Uterus (tissue), 2 donors: ENCODE measurements at regions not wholly inside any gene's neighbourhood (a gene's known extent, or its start where the extent isn't known, plus 50 kb on each side); places are given as distances from the start of the nearest gene placed in this dataset.

ENCODE experiments used
- POLR2A ChIP-seq, 2 donors: fragments of 450-650 bp; IDR thresholded peaks; one replicate each; pipeline ENCODE4 v1.6.1; 2016; ENCODE audit warnings: antibody characterized with exemption in 2 of 2, mild to moderate bottlenecking in 1 of 2, moderate library complexity in 1 of 2
- TF ChIP-seq, protein P1 (sequence below), 4 experiments: fragments of 200-600 bp in 2 of 4; fragments of 450-650 bp in 2 of 4; sonication (generic) in 2 of 4; IDR thresholded peaks; one replicate each; pipeline ENCODE4 v1.5.1; 2016 to 2019; ENCODE audit warnings: antibody characterized with exemption in 4 of 4, mild to moderate bottlenecking in 2 of 4, moderate library complexity in 1 of 4

DNA sequence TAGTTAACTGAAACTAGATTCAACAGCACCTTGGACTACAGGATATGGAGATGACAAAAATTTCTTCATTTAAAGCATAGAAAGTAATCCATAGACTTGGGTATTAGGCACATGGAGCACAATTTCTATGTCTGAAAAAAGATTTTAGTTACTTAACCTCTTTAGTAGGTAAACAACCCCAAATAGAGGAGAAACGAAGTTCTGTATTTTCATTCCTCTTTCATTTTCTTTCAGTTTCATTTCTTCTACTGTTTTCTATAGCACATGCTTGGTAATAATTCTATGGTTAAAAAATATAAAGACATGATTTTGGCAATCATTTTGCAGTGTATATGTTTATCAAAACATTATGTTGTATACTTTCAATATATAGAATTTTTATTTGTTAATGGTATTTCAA, 99.5 kb downstream of the CASP12 start:
- TF ChIP-seq, protein P1, sequence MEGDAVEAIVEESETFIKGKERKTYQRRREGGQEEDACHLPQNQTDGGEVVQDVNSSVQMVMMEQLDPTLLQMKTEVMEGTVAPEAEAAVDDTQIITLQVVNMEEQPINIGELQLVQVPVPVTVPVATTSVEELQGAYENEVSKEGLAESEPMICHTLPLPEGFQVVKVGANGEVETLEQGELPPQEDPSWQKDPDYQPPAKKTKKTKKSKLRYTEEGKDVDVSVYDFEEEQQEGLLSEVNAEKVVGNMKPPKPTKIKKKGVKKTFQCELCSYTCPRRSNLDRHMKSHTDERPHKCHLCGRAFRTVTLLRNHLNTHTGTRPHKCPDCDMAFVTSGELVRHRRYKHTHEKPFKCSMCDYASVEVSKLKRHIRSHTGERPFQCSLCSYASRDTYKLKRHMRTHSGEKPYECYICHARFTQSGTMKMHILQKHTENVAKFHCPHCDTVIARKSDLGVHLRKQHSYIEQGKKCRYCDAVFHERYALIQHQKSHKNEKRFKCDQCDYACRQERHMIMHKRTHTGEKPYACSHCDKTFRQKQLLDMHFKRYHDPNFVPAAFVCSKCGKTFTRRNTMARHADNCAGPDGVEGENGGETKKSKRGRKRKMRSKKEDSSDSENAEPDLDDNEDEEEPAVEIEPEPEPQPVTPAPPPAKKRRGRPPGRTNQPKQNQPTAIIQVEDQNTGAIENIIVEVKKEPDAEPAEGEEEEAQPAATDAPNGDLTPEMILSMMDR (IDR thresholded peaks at IDR 0.05), result no peak
- no peak for TF ChIP-seq POLR2A (IDR thresholded peaks at IDR 0.05)
